Thyroid gland (tissue), 4 donors: ENCODE measurements at regions not wholly inside any gene's neighbourhood (a gene's known extent, or its start where the extent isn't known, plus 50 kb on each side); places are given as distances from the start of the nearest gene placed in this dataset.

Experiments used
- DNase-seq, 2 donors: peaks; one replicate each; pipeline ENCODE4 v3.0.0-alpha.2; 2019
- H3K27ac ChIP-seq, 3 donors: fragments of 200-600 bp; sonication (generic); 1 replicate in 2 of 3; 2 replicates in 1 of 3; pipeline ENCODE4 v1.5.1; 2016 to 2019; ENCODE audit warnings: mild to moderate bottlenecking in 1 of 3, moderate library complexity in 1 of 3
- H3K27me3 ChIP-seq: fragments of 200-600 bp; sonication (generic); one replicate; pipeline ENCODE4 v1.5.1; 2019
- H3K36me3 ChIP-seq, 2 donors: fragments of 200-600 bp; sonication (generic); one replicate each; pipeline ENCODE4 v1.5.1; 2016 to 2019
- H3K4me1 ChIP-seq, 2 donors: fragments of 200-600 bp; sonication (generic); one replicate each; pipeline ENCODE4 v1.5.1; 2017 to 2019
- H3K4me3 ChIP-seq, 3 donors: fragments of 200-600 bp; sonication (generic); replicated peaks in 1 of 3; 1 replicate in 2 of 3; 2 replicates in 1 of 3; pipeline ENCODE4 v1.5.1; 2016; ENCODE audit warnings: mild to moderate bottlenecking in 1 of 3
- H3K9me3 ChIP-seq: fragments of 200-600 bp; sonication (generic); one replicate; pipeline ENCODE4 v1.5.1; 2017
- POLR2A ChIP-seq, 2 donors: fragments of 450-650 bp; IDR thresholded peaks; one replicate each; pipeline ENCODE4 v1.6.1; 2017; ENCODE audit warnings: antibody characterized with exemption in 2 of 2, mild to moderate bottlenecking in 2 of 2, moderate library complexity in 1 of 2
- WGBS, 2 donors: methylation state at CpG; one replicate each; pipeline ENCODE4 v1.1.5; 2017; 5-methylcytosine and 5-hydroxymethylcytosine counted together
- intact Hi-C: fragments of 100-400 bp; cut with DNase I; formaldehyde crosslinking; loops from one replicate; pipeline ENCODE4 v1.15.1; 2023
- TF ChIP-seq, protein P1 (sequence below), 6 experiments: fragments of 200-600 bp in 3 of 6; fragments of 450-650 bp in 3 of 6; sonication (generic) in 3 of 6; IDR thresholded peaks; one replicate each; pipeline ENCODE4 v1.5.1; 2016 to 2019; ENCODE audit warnings: antibody characterized with exemption in 6 of 6, mild to moderate bottlenecking in 2 of 6, inconsistent platforms in 1 of 6, moderate library complexity in 1 of 6

DNA sequence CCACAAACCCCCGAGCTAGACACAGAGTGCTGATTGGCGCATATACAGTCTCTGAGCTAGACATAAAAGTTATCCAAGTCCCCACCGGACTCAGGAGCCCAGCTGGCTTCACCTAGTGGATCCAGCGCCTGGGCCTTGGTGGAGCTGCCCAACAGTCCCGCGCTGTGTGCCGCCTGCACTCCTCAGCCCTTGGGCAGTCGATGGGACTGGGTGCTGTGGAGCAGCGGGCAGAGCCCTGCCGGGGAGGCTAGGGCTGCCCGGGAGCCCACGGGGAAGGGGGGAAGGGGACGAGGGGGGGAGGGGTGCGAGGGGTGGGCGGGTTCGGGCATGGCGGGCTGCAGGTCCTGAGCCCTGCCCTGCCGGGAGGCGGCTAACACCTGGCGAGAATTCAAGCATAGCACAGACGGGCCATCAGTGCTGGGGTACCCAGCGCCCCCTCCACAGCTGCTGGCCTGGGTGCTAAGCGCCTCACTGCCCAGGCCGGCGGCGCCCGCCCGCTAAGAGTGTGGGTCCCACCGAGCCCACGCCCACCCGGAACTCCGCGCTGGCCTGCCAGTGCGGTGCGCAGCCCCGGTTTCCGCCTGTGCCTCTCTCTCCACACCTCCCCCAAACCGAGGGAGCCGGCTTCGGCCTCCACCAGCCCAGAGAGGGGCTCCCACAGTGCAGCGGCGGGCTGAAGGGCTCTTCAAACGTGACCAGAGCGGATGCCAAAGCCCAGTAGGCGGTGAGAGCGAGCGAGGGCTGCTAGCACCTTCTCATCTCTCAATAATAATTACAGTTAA lies 391.2 kb upstream of the NUDT12 start:
- DNase-seq = no peak
- TF ChIP-seq, protein P1, sequence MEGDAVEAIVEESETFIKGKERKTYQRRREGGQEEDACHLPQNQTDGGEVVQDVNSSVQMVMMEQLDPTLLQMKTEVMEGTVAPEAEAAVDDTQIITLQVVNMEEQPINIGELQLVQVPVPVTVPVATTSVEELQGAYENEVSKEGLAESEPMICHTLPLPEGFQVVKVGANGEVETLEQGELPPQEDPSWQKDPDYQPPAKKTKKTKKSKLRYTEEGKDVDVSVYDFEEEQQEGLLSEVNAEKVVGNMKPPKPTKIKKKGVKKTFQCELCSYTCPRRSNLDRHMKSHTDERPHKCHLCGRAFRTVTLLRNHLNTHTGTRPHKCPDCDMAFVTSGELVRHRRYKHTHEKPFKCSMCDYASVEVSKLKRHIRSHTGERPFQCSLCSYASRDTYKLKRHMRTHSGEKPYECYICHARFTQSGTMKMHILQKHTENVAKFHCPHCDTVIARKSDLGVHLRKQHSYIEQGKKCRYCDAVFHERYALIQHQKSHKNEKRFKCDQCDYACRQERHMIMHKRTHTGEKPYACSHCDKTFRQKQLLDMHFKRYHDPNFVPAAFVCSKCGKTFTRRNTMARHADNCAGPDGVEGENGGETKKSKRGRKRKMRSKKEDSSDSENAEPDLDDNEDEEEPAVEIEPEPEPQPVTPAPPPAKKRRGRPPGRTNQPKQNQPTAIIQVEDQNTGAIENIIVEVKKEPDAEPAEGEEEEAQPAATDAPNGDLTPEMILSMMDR (IDR thresholded peaks at IDR 0.05) = no peak
- TF ChIP-seq POLR2A (IDR thresholded peaks at IDR 0.05) = no peak
- WGBS, 2 donors = 95 to 97% methylated on average over 16 to 32 of the region's 47 CpGs

DNA sequence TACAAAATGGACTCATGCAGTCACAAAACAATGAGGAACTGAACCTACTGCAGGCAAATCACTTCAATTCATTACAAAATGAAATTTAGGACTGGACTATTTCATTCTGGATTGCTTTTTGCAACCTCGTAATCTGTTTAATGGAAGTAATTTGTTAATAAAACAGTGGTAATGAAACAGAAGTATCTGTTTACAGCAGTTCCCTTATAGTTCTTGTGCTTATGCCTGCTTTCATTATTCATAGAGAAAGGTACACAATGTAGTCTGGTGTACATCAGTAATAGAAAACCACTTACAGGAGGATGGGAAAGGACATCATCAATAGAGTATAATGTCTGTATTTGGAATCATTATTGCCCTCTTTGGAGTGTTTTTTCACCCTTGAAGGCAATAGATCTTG lies 389.2 kb upstream of the NUDT12 start:
- no peak overlapping the region for H3K4me3 ChIP-seq
- TF ChIP-seq, protein P1 (IDR thresholded peaks at IDR 0.05) = no peak
- no peak for TF ChIP-seq POLR2A (IDR thresholded peaks at IDR 0.05)
- no peak for DNase-seq
- 88 to 95% methylated on average over 1 of the region's 1 CpG for WGBS, 2 donors
- no peaks in the 10 kb centered on the region for H3K4me1 ChIP-seq
- no peaks in the 10 kb centered on the region for H3K9me3 ChIP-seq
- H3K27ac ChIP-seq = no peak overlapping the region
- intact Hi-C loops = no loop called here
- no peaks in the 10 kb centered on the region for H3K27me3 ChIP-seq
- H3K36me3 ChIP-seq = no peaks in the 10 kb centered on the region

More for the DNA sequence above, 391.2 kb upstream of the NUDT12 start:
- H3K9me3 ChIP-seq = no peaks in the 10 kb centered on the region
- no peak overlapping the region for H3K4me3 ChIP-seq
- no peak overlapping the region for H3K27ac ChIP-seq
- H3K36me3 ChIP-seq = no peaks in the 10 kb centered on the region
- no peaks in the 10 kb centered on the region for H3K27me3 ChIP-seq
- H3K4me1 ChIP-seq = no peaks in the 10 kb centered on the region
- intact Hi-C loops = no loop called here

DNA sequence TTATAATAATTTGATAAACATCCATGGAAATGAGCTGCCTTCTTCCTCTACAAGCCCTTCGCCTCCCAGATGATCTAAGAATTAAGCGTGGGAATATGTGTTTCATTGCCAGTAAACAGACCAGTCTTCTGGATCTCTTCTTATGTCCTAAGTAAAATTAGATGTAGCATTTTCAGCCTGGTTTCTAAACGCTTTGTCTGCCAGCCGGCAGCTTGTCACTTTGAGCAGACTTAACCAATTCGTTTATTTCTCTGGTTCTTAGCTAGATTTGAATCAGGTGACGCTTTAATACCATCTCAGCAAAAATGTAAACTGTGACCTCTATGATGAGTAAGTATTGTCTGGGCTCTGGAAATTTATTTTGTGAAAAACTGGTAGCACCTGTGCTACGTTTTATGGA lies 380.6 kb upstream of the NUDT12 start:
- no peak for TF ChIP-seq POLR2A (IDR thresholded peaks at IDR 0.05)
- TF ChIP-seq, protein P1 (IDR thresholded peaks at IDR 0.05) = no peak

DNA sequence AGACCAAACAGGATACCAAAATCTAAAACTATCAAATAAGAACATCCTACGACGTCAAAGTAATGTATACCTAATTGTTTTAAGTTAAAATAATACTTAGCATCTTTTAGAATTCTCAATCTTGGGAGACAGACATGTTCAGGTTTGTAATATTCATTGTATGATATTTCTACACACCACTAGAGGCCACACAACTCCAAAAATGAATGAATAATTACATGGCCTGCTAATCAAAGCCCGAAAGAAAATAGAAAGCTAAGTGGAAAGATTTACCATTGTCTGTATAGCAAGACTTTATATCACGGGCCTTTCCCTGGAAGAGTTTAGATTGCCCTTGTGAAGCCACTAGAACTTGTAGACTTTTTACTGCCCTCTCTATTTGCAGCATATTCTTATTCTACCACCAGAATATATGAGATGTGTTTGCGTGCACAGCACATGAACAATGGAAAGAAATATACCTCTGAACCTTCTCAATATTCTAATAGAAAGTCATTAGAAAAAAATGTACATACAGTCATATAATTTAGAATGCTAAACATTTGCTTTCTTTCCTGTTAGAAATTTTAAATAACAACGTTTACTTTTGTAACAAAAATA lies 380.1 kb upstream of the NUDT12 start:
- H3K9me3 ChIP-seq = no peaks in the 10 kb centered on the region
- H3K27me3 ChIP-seq = no peaks in the 10 kb centered on the region
- H3K4me1 ChIP-seq = no peaks in the 10 kb centered on the region
- WGBS, 2 donors = 75 to 76% methylated on average over 6 of the region's 6 CpGs
- DNase-seq = no peak
- no peaks in the 10 kb centered on the region for H3K36me3 ChIP-seq
- no peak overlapping the region for H3K4me3 ChIP-seq
- H3K27ac ChIP-seq = no peak overlapping the region
- intact Hi-C loops = no loop called here
- TF ChIP-seq, protein P1 (IDR thresholded peaks at IDR 0.05) = no peak
- no peak for TF ChIP-seq POLR2A (IDR thresholded peaks at IDR 0.05)

More for the DNA sequence above, 380.6 kb upstream of the NUDT12 start:
- Histone ChIP-seq H3K27me3 (no peaks in the 10 kb centered on the region), H3K4me1 (no peaks in the 10 kb centered on the region), H3K27ac (no peak overlapping the region), H3K9me3 (no peaks in the 10 kb centered on the region), H3K4me3 (no peak overlapping the region), H3K36me3 (no peaks in the 10 kb centered on the region)
- intact Hi-C loops = no loop called here
- 80 to 86% methylated on average over 7 of the region's 7 CpGs for WGBS, 2 donors
- no peak for DNase-seq

DNA sequence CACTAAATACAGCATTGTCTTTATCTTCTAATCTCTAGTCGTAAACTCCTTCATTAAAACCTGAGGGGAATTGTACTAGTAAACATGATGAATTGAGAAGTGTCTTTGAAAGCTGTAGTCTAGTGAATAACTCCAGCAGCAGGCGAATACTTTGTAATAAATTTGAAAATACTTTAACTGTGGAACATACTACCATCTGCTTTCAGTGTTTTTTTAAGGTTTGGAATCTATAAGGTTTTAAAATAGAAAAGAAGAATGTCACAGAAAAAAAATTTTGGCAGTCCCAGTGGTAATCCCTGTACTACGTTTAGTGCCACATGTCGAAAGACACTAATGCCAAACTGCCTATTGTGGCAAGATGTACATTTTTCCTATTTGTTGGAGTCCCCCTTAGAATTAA lies 379.0 kb upstream of the NUDT12 start:
- 77 to 83% methylated on average over 4 of the region's 4 CpGs for WGBS, 2 donors
- TF ChIP-seq, protein P1 (IDR thresholded peaks at IDR 0.05) = no peak
- no peak for TF ChIP-seq POLR2A (IDR thresholded peaks at IDR 0.05)
- no peaks in the 10 kb centered on the region for H3K9me3 ChIP-seq
- no peak overlapping the region for H3K27ac ChIP-seq
- no peaks in the 10 kb centered on the region for H3K4me1 ChIP-seq
- H3K4me3 ChIP-seq = no peak overlapping the region
- intact Hi-C loops = no loop called here
- no peaks in the 10 kb centered on the region for H3K36me3 ChIP-seq
- DNase-seq = no peak
- H3K27me3 ChIP-seq = no peaks in the 10 kb centered on the region
